ENCODE measurements at regions not wholly inside any gene's neighbourhood (a gene's known extent, or its start where the extent isn't known, plus 50 kb on each side); places are given as distances from the start of the nearest gene placed in this dataset.
"Not testable (repeated sequence)": the region's sequence is repeated elsewhere in the genome, so short reads cannot be mapped to it uniquely, and the experiment has no call there.

DNA sequence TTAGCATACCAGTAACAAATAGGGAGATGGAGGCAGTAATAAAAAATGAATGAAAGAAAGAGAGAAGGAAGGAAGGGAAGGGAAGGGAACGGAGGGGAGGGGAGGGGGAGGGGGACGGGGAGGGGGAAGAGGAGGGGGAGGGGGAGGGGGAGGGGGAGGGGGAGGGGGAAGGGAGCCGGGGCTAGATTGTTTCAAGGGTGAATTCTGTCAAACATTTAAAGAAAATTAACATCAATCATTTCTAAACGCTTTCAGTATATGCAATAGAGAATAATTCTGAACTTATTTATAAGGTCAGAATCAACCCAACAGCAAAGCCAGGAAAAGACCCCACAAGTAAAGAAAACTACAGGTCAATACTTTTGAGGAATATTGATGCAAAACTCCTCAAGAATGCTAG lies 858.8 kb upstream of the GYPC start:
- no peak for DNase-seq
- Mint-ChIP-seq H3K4me3 (no peak overlapping the region), H3K27ac (no peak overlapping the region), H3K4me1 (no peaks in the 10 kb centered on the region), H3K9me3 (peaks cover 9 to 18% of the 10 kb centered on the region in 2 donors), H3K27me3 (no peaks in the 10 kb centered on the region), H3K36me3 (no peaks in the 10 kb centered on the region)
- ATAC-seq (replicated peaks), result no peak

DNA sequence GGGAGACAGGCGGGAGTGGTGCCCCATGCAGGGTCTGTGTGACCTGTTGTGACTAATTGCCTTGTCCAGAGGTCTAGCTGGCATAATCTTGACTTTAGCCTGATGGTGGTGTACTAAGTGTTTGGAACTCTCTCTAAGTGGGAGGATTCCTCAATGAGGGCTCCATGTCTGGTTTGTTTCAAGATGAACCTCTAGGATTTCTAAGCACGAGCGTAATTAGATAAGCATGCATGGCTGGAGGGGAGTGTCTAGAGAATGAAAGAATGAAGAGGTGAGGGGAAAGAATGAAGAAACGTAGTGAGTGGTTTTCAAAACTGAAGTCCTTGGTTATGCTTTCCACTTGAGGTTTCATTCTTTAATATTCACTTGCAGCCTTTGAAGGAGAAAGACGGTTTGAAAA lies 833.2 kb upstream of the GYPC start:
- ATAC-seq (replicated peaks), result no peak
- no peak for DNase-seq
- Mint-ChIP-seq H3K4me3 (no peak overlapping the region), H3K9me3 (peaks cover 5% of the 10 kb centered on the region in 2 donors), H3K4me1 (no peaks in the 10 kb centered on the region), H3K36me3 (no peaks in the 10 kb centered on the region), H3K27ac (no peak overlapping the region), H3K27me3 (no peaks in the 10 kb centered on the region)

DNA sequence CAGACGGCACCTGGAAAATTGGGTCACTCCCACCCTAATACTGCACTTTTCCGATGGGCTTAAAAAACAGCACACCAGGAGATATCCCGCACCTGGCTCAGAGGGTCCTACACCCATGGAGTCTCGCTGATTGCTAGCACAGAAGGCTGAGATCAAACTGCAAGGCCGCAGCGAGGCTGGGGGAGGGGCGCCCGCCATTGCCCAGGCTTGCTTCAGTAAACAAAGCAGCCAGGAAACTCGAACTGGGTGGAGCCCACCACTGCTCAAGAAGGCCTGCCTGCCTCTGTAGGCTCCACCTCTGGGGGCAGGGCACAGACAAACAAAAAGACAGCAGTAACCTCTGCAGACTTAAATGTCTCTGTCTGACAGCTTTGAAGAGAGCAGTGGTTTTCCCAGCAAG lies 830.2 kb upstream of the GYPC start:
- H3K4me3 Mint-ChIP-seq; H3K4me1 Mint-ChIP-seq; ATAC-seq (replicated peaks); DNase-seq; H3K27me3 Mint-ChIP-seq; H3K27ac Mint-ChIP-seq; H3K36me3 Mint-ChIP-seq: not testable (repeated sequence)
- H3K9me3 Mint-ChIP-seq, result peaks cover 10 to 12% of the 10 kb centered on the region in 2 donors

DNA sequence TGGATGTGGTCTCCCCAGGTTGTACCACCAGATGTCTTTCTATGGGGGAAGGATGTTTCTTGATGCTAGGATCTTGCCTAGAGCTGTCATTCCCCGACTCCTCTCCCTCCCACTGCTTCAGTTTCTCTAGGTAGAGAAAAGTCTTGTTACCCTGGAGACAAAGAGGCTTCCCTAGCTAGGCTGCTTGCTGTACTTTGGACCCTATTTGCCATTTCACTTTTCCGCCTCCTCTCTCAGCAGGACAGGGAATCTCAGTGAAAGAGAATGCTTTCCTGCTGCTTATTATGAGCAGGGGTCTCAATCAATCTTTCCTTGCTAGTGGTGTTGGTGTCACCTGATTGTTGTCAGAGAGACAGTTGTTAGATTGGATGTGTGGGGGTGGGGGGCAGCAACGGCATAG lies 818.8 kb upstream of the GYPC start:
- Mint-ChIP-seq H3K4me1 (no peaks in the 10 kb centered on the region), H3K36me3 (no peaks in the 10 kb centered on the region)
- no peak for ATAC-seq (replicated peaks)

DNA sequence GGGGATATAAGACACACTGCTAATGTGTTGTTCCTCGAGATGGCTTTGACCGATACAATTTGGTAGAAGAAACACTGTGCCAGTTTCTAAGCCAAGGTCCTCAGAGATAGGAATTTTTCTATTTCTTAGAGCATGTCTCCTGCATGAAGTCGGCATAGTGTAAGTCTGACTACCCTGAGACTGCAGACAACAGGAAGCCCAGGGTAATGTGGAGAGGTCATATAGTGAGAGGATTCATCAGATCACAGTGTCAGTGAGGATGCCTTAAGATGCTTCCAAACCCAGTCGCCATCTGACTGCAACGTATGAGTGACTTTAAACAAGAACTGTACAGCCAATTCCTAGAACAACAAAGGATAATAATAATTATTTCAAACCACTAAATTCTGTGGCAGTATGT lies 818.3 kb upstream of the GYPC start:
- H3K27me3 Mint-ChIP-seq, result no peaks in the 10 kb centered on the region
- no peak overlapping the region for H3K4me3 Mint-ChIP-seq
- no peaks in the 10 kb centered on the region for H3K36me3 Mint-ChIP-seq
- H3K9me3 Mint-ChIP-seq, result peaks cover 6 to 7% of the 10 kb centered on the region in 2 donors
- H3K4me1 Mint-ChIP-seq, result no peaks in the 10 kb centered on the region
- DNase-seq (no peak), ATAC-seq (replicated peaks) (no peak)
- H3K27ac Mint-ChIP-seq, result no peak overlapping the region

More for the DNA sequence above, 818.8 kb upstream of the GYPC start:
- Mint-ChIP-seq H3K27ac (no peak overlapping the region), H3K4me3 (no peak overlapping the region), H3K27me3 (no peaks in the 10 kb centered on the region), H3K9me3 (peaks cover 5 to 7% of the 10 kb centered on the region in 2 donors)
- DNase-seq, result no peak

DNA sequence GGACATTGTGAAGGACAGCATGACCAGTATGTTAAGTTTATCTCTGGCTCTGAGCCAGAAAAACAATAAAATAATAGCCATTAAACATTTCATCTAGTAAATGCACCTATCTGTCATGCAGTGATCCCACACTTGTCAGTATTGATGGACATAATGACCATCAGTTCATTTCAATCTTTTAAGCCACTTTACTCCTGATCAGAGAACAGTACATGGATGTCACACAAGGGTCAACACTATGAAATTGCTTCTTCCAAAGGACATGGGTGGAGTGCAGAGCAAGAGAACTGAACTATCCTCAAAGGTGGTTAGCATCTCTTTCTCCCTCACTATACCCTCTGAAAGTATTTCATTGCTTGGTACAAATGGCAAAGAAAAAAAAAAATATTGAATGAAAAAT lies 816.0 kb upstream of the GYPC start:
- no peaks in the 10 kb centered on the region for H3K36me3 Mint-ChIP-seq
- peaks cover 0 to 6% of the 10 kb centered on the region in 2 donors for H3K9me3 Mint-ChIP-seq
- no peak for ATAC-seq (replicated peaks)
- no peaks in the 10 kb centered on the region for H3K27me3 Mint-ChIP-seq
- H3K4me3 Mint-ChIP-seq, result no peak overlapping the region
- H3K4me1 Mint-ChIP-seq, result no peaks in the 10 kb centered on the region
- no peak for DNase-seq
- no peak overlapping the region for H3K27ac Mint-ChIP-seq

DNA sequence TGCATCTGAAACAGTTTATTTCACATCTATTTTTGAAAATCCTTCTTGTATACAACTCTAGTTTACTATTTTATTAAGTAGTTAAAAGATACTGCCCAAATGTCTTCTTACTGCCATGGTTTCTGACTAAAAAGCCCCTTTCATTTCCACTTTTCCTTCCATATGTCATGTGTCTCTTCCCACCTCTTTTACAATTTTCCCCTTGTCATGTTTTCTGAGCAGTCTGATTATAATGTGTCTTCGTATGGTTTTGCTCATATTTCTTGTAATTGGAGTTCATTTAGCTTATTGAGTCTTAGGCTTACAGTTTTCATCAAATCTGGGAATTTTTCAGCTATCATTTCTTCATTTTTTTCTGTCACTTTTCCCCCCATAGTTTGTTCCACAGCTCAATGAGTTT lies 813.9 kb upstream of the GYPC start:
- Mint-ChIP-seq H3K9me3 (peaks cover 0 to 8% of the 10 kb centered on the region in 2 donors), H3K36me3 (no peaks in the 10 kb centered on the region), H3K4me1 (no peaks in the 10 kb centered on the region), H3K4me3 (no peak overlapping the region), H3K27ac (no peak overlapping the region), H3K27me3 (no peaks in the 10 kb centered on the region)
- DNase-seq (no peak), ATAC-seq (replicated peaks) (no peak)

DNA sequence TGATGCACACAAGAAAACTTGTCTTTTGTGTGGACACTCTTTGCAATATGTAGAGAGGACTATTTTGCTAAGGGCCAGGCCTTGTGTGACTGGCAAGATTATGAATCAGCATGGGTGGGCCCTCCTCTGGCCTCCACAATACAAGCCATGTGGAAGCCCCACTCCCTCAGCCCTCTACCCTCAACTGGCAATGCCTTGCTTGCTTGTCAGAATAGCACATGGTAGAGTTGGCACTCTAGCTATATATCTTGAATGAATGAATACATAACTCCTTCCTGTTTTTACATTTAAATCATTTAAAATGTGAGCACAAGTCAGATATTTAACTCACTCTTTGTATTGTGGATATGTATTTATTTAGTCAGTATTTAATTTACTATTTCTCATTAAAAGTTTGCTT lies 805.4 kb upstream of the GYPC start:
- ATAC-seq (replicated peaks), result no peak
- no peak overlapping the region for H3K4me3 Mint-ChIP-seq
- no peaks in the 10 kb centered on the region for H3K27me3 Mint-ChIP-seq
- H3K36me3 Mint-ChIP-seq, result no peaks in the 10 kb centered on the region
- no peak overlapping the region for H3K27ac Mint-ChIP-seq
- peaks cover 9 to 11% of the 10 kb centered on the region in 2 donors for H3K9me3 Mint-ChIP-seq
- H3K4me1 Mint-ChIP-seq, result no peaks in the 10 kb centered on the region
- no peak for DNase-seq

DNA sequence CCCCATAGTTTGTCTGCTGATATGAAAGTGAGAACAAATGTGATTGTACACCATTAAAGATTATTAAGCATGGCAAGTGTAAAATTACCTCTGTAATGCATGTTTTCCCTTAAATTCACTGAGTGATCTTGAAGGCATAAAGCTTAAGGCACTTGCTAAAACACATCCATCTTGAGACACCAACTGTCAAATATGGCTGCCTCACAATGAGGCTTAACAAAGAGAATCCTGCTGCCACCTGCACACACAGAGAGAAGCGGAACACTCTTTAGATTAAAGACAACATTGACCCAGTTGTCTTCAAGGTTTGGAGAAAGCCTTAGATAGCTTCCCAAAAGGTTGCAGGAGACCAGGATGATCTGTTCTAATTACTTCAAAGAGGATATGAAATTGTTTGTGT lies 803.6 kb upstream of the GYPC start:
- Mint-ChIP-seq H3K9me3 (peaks cover 8 to 11% of the 10 kb centered on the region in 2 donors), H3K4me1 (no peaks in the 10 kb centered on the region), H3K27me3 (no peaks in the 10 kb centered on the region), H3K27ac (no peak overlapping the region), H3K4me3 (no peak overlapping the region), H3K36me3 (no peaks in the 10 kb centered on the region)
- no peak for ATAC-seq (replicated peaks)
- DNase-seq, result no peak

DNA sequence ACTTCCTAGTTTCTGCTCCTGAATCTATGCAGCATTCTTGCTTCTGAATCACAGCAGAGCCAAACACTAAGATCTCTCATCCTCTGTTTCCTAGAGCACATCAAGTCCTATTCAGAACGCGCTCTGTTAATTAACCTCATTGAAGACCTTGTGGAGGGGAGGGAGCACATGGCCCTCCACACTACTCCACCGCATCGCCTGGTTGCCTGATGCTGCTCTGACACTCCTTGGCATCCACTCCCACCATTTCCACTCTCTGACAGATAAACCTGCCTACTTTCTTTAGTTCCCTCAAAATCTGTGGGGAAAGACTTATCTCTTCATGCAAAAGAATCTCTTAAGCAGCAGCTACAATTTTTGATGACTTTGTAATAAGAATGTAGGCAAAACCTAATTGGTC lies 802.3 kb upstream of the GYPC start:
- no peak for ATAC-seq (replicated peaks)
- H3K4me1 Mint-ChIP-seq, result no peaks in the 10 kb centered on the region
- no peak overlapping the region for H3K27ac Mint-ChIP-seq
- H3K4me3 Mint-ChIP-seq, result no peak overlapping the region
- peaks cover 2 to 6% of the 10 kb centered on the region in 2 donors for H3K9me3 Mint-ChIP-seq
- no peak for DNase-seq
- no peaks in the 10 kb centered on the region for H3K36me3 Mint-ChIP-seq
- no peaks in the 10 kb centered on the region for H3K27me3 Mint-ChIP-seq

DNA sequence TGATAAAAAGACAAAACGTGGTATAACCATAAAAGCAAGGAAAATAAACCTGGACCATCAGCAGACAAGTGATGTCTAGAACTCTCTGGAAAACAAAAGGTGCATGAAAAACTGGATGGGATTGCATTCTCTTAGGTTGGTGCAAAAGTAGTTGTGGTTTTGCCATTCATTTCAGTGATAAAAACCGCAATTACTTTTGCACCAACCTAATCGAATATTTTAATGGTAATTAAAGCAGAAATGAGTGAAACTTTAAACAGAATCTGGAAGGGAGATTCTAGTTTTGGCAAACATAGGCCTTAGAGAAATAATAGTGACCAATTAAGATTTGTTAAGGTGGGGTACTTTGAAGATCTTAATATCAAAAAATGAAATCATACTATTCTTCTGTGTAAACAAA lies 800.8 kb upstream of the GYPC start:
- DNase-seq (no peak), ATAC-seq (replicated peaks) (no peak)
- H3K4me3 Mint-ChIP-seq, result no peak overlapping the region
- H3K27me3 Mint-ChIP-seq, result no peaks in the 10 kb centered on the region
- H3K36me3 Mint-ChIP-seq, result no peaks in the 10 kb centered on the region
- peaks cover 2 to 6% of the 10 kb centered on the region in 2 donors for H3K9me3 Mint-ChIP-seq
- H3K27ac Mint-ChIP-seq, result no peak overlapping the region
- H3K4me1 Mint-ChIP-seq, result no peaks in the 10 kb centered on the region

DNA sequence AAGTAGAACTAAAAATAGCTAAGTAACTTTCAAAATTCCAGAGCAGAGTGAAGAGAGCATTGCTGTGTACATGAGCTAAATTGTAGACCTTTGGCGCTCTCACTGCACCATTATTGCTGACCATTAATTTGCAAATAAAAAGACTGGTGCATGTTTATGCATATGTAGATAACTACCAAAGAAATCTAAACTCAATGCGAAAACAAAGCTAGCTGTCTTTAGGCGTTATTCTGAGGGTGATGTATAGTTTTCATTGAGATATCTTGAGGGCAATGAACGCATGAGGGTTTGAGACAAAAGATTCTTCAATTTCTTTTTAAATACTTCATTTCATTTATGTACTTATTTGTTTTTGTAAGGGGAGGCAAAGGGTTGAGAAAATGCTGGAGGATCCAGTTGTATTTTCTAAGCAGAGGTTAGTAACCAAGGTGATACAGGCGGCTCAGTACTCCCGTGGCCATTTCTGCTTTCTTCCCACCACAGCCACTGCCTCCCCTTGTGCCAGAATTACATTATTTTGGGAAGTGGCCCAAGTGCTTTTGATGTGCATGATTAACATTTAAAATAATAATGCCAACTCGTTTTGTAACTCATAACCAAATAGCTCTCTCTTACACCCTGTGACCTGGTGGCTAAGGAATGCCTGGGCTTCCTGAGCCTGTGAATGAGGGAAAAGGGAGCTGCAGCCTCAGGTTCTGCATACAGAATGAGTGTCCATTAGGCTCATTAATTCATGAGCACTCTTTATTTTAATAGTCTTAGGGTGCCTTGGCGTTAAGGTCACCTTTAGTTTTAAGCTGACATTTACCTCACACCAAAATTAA lies 797.8 kb upstream of the GYPC start:
- Mint-ChIP-seq H3K27ac (no peak overlapping the region), H3K27me3 (no peaks in the 10 kb centered on the region), H3K36me3 (no peaks in the 10 kb centered on the region), H3K9me3 (peaks cover 2 to 6% of the 10 kb centered on the region in 2 donors), H3K4me1 (no peaks in the 10 kb centered on the region), H3K4me3 (no peak overlapping the region)
- no peak for DNase-seq
- no peak for ATAC-seq (replicated peaks)

DNA sequence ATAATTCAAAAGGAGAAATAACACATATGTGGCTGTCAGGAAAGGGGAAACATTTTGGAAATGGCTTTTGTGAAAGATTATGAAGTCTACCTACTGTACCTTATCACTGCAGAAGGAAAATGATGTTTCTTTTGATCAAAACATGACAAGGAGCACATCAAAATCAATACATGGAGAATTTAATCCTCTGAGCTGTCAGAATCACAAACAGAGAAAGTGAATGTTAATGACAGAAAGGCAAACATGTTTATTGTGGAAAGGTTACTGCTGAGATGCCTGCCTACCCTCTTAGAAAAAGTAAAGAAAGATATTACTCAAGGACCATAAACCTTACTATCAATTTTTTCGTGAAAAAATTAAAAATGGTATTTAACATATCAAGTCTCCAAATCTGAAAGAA lies 794.5 kb upstream of the GYPC start:
- Mint-ChIP-seq H3K36me3 (no peaks in the 10 kb centered on the region), H3K4me1 (no peaks in the 10 kb centered on the region), H3K4me3 (no peak overlapping the region), H3K27ac (no peak overlapping the region), H3K27me3 (no peaks in the 10 kb centered on the region), H3K9me3 (peaks cover 0 to 3% of the 10 kb centered on the region in 2 donors)
- ATAC-seq (replicated peaks) (no peak), DNase-seq (no peak)

DNA sequence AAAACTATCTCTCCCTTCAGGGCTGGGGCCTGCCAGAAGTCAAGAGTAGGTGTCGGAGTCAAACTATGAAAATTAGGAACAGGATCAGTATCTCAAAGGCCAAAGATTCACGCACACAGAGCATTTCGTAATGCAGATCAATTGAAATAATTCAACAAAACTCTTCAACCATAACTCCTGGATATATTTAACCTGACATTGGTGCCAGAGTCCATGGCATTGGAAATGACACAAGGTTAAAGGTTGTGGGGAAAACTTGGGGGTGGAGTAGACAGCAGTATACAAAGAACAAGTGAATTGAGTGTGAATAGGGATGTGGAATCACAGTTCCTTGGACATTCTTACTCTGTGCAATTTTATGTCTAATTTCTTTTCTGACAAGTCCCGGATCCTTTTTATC lies 788.0 kb upstream of the GYPC start:
- Mint-ChIP-seq H3K27ac (no peak overlapping the region), H3K4me1 (no peaks in the 10 kb centered on the region), H3K9me3 (no peaks in the 10 kb centered on the region), H3K4me3 (no peak overlapping the region), H3K36me3 (no peaks in the 10 kb centered on the region), H3K27me3 (no peaks in the 10 kb centered on the region)
- ATAC-seq (replicated peaks) (no peak), DNase-seq (no peak)

DNA sequence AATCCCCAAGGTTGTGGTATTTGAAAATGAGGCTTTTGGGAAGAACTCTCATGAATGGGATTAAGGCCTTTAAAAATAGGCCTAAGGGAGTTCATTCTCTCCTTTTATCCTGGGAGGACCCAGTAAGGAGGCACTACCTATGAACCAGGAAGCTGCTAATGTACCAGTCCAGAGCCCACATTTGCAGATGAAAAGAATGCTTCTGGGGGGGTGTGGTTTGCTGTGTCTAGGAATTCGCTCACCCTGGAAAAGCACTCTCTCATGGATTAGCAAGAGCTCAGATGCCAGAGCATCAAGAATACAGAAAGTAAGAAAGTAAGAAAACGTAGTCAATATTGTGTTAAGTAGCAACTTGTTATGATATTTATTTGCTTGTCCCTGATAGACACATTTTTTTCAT lies 785.7 kb upstream of the GYPC start:
- Mint-ChIP-seq H3K9me3 (peaks cover 0 to 6% of the 10 kb centered on the region in 2 donors), H3K27me3 (no peaks in the 10 kb centered on the region), H3K36me3 (no peaks in the 10 kb centered on the region), H3K4me3 (no peak overlapping the region), H3K27ac (no peak overlapping the region), H3K4me1 (no peaks in the 10 kb centered on the region)
- DNase-seq (no peak), ATAC-seq (replicated peaks) (no peak)
